ENCODE measurements at regions not wholly inside any gene's neighbourhood (a gene's known extent, or its start where the extent isn't known, plus 50 kb on each side); places are given as distances from the start of the nearest gene placed in this dataset.

GRCh38 chr20:9981829-9982228 is 53.0 kb upstream of the ANKEF1 start:
- no peak for DNase-seq

- DNase-seq: peak; percentile 75
Measured at GRCh38 chr20:9978397-9979004, 56.3 kb upstream of the ANKEF1 start.

- no peak for DNase-seq
Measured at GRCh38 chr20:9977629-9978028, 57.2 kb upstream of the ANKEF1 start.

GRCh38 chr20:9974324-9974723 is 60.5 kb upstream of the ANKEF1 start:
- no peak for DNase-seq

GRCh38 chr20:9971746-9972145 is 63.0 kb upstream of the ANKEF1 start:
- DNase-seq: no peak

GRCh38 chr20:9969626-9970025 is 65.2 kb upstream of the ANKEF1 start:
- no peak for DNase-seq

- no peak for DNase-seq
Measured at GRCh38 chr20:9968015-9968414, 66.8 kb upstream of the ANKEF1 start.

- DNase-seq: peak; percentile 18
Measured at GRCh38 chr20:9966966-9967365, 67.8 kb upstream of the ANKEF1 start.

- no peak for DNase-seq
Measured at GRCh38 chr20:9963029-9963428, 71.8 kb upstream of the ANKEF1 start.

- DNase-seq: no peak
Measured at GRCh38 chr20:9958693-9959092, 76.1 kb upstream of the ANKEF1 start.

GRCh38 chr20:9955646-9956045 is 79.1 kb upstream of the ANKEF1 start:
- DNase-seq: no peak

GRCh38 chr20:9949563-9949962 is 85.2 kb upstream of the ANKEF1 start:
- DNase-seq: no peak

GRCh38 chr20:9945408-9945807 is 89.4 kb upstream of the ANKEF1 start:
- DNase-seq: no peak

GRCh38 chr20:9942736-9943135 is 92.1 kb upstream of the ANKEF1 start:
- no peak for DNase-seq

- DNase-seq: no peak
Measured at GRCh38 chr20:9940329-9940728, 94.5 kb upstream of the ANKEF1 start.

- no peak for DNase-seq
Measured at GRCh38 chr20:9939231-9939630, 95.6 kb upstream of the ANKEF1 start.

- DNase-seq: no peak
Measured at GRCh38 chr20:9935285-9935684, 96.4 kb upstream of the PAK5 start.

GRCh38 chr20:9930142-9930541 is 91.3 kb upstream of the PAK5 start:
- no peak for DNase-seq

GRCh38 chr20:9928955-9929354 is 90.1 kb upstream of the PAK5 start:
- no peak for DNase-seq

GRCh38 chr20:9928281-9928737 is 89.4 kb upstream of the PAK5 start:
- DNase-seq: no peak

- no peak for DNase-seq
Measured at GRCh38 chr20:9927224-9927623, 88.3 kb upstream of the PAK5 start.

GRCh38 chr20:9926476-9926875 is 87.6 kb upstream of the PAK5 start:
- no peak for DNase-seq

- no peak for DNase-seq
Measured at GRCh38 chr20:9926007-9926406, 87.1 kb upstream of the PAK5 start.

- no peak for DNase-seq
Measured at GRCh38 chr20:9923648-9924047, 84.8 kb upstream of the PAK5 start.

GRCh38 chr20:9920866-9921265 is 82.0 kb upstream of the PAK5 start:
- no peak for DNase-seq
